ENCODE measurements at regions not wholly inside any gene's neighbourhood (a gene's known extent, or its start where the extent isn't known, plus 50 kb on each side); places are given as distances from the start of the nearest gene placed in this dataset.
A peak's percentile ranks its signal among the peaks of the same experiment; 100 is the strongest.
"Not testable (repeated sequence)": the region's sequence is repeated elsewhere in the genome, so short reads cannot be mapped to it uniquely, and the experiment has no call there.

GRCh38 chr10:31678139-31678536 lies 250.5 kb downstream of the ARHGAP12 start:
- H3K9me3 Mint-ChIP-seq (ENCODE audit: unreplicated experiment) = peaks cover 37% of the 10 kb centered on the region
- DNase-seq (ENCODE audit: extremely low spot score, unreplicated experiment) = peak; percentile 72
- no peak for TF ChIP-seq CTCF (IDR thresholded peaks at IDR 0.05)
- peaks cover 1% of the 10 kb centered on the region for H3K36me3 Mint-ChIP-seq (ENCODE audit: unreplicated experiment)
- no peaks in the 10 kb centered on the region for H3K27me3 Mint-ChIP-seq (ENCODE audit: unreplicated experiment)
- no peaks in the 10 kb centered on the region for H3K4me1 Mint-ChIP-seq (ENCODE audit: unreplicated experiment)
- H3K4me3 Mint-ChIP-seq (ENCODE audit: unreplicated experiment) = no peak overlapping the region
- no peak overlapping the region for H3K27ac Mint-ChIP-seq (ENCODE audit: unreplicated experiment)

- Mint-ChIP-seq H3K4me3 (ENCODE audit: unreplicated experiment) (no peak overlapping the region), H3K9me3 (ENCODE audit: unreplicated experiment) (peaks cover 32% of the 10 kb centered on the region), H3K27ac (ENCODE audit: unreplicated experiment) (no peak overlapping the region), H3K27me3 (ENCODE audit: unreplicated experiment) (no peaks in the 10 kb centered on the region), H3K36me3 (ENCODE audit: unreplicated experiment) (peaks cover 1% of the 10 kb centered on the region), H3K4me1 (ENCODE audit: unreplicated experiment) (no peaks in the 10 kb centered on the region)
- TF ChIP-seq CTCF (IDR thresholded peaks at IDR 0.05) = no peak
- DNase-seq (ENCODE audit: extremely low spot score, unreplicated experiment) = peak; percentile 65
Observed at GRCh38 chr10:31677195-31678138, 251.2 kb downstream of the ARHGAP12 start.

GRCh38 chr10:31675726-31676125 lies 252.9 kb downstream of the ARHGAP12 start:
- Mint-ChIP-seq H3K9me3 (ENCODE audit: unreplicated experiment) (peaks cover 25% of the 10 kb centered on the region), H3K4me1 (ENCODE audit: unreplicated experiment) (no peaks in the 10 kb centered on the region), H3K27ac (ENCODE audit: unreplicated experiment) (no peak overlapping the region), H3K4me3 (ENCODE audit: unreplicated experiment) (no peak overlapping the region), H3K27me3 (ENCODE audit: unreplicated experiment) (no peaks in the 10 kb centered on the region), H3K36me3 (ENCODE audit: unreplicated experiment) (peaks cover 4% of the 10 kb centered on the region)
- TF ChIP-seq CTCF (IDR thresholded peaks at IDR 0.05) = no peak
- no peak for DNase-seq (ENCODE audit: extremely low spot score, unreplicated experiment)

- no peak for DNase-seq (ENCODE audit: extremely low spot score, unreplicated experiment)
- Mint-ChIP-seq H3K9me3 (ENCODE audit: unreplicated experiment) (peaks cover 14% of the 10 kb centered on the region), H3K27ac (ENCODE audit: unreplicated experiment) (no peak overlapping the region), H3K36me3 (ENCODE audit: unreplicated experiment) (peaks cover 4% of the 10 kb centered on the region), H3K27me3 (ENCODE audit: unreplicated experiment) (no peaks in the 10 kb centered on the region), H3K4me1 (ENCODE audit: unreplicated experiment) (no peaks in the 10 kb centered on the region), H3K4me3 (ENCODE audit: unreplicated experiment) (no peak overlapping the region)
- no peak for TF ChIP-seq CTCF (IDR thresholded peaks at IDR 0.05)
Observed at GRCh38 chr10:31669357-31669756, 259.3 kb downstream of the ARHGAP12 start.

GRCh38 chr10:31668326-31668725 lies 260.3 kb downstream of the ARHGAP12 start:
- no peak for TF ChIP-seq CTCF (IDR thresholded peaks at IDR 0.05)
- DNase-seq (ENCODE audit: extremely low spot score, unreplicated experiment) = no peak
- Mint-ChIP-seq H3K27me3 (ENCODE audit: unreplicated experiment) (no peaks in the 10 kb centered on the region), H3K27ac (ENCODE audit: unreplicated experiment) (no peak overlapping the region), H3K4me1 (ENCODE audit: unreplicated experiment) (no peaks in the 10 kb centered on the region), H3K36me3 (ENCODE audit: unreplicated experiment) (peaks cover 3% of the 10 kb centered on the region), H3K9me3 (ENCODE audit: unreplicated experiment) (peaks cover 7% of the 10 kb centered on the region), H3K4me3 (ENCODE audit: unreplicated experiment) (no peak overlapping the region)

- not testable (repeated sequence) for DNase-seq (ENCODE audit: extremely low spot score, unreplicated experiment); H3K36me3 Mint-ChIP-seq (ENCODE audit: unreplicated experiment); H3K4me1 Mint-ChIP-seq (ENCODE audit: unreplicated experiment); H3K27me3 Mint-ChIP-seq (ENCODE audit: unreplicated experiment); H3K27ac Mint-ChIP-seq (ENCODE audit: unreplicated experiment); H3K9me3 Mint-ChIP-seq (ENCODE audit: unreplicated experiment); H3K4me3 Mint-ChIP-seq (ENCODE audit: unreplicated experiment)
Observed at GRCh38 chr10:31665764-31666279, 262.8 kb downstream of the ARHGAP12 start.

All from osteocyte (in vitro differentiated cells).